ENCODE measurements at regions not wholly inside any gene's neighbourhood (a gene's known extent, or its start where the extent isn't known, plus 50 kb on each side); places are given as distances from the start of the nearest gene placed in this dataset.

DNA sequence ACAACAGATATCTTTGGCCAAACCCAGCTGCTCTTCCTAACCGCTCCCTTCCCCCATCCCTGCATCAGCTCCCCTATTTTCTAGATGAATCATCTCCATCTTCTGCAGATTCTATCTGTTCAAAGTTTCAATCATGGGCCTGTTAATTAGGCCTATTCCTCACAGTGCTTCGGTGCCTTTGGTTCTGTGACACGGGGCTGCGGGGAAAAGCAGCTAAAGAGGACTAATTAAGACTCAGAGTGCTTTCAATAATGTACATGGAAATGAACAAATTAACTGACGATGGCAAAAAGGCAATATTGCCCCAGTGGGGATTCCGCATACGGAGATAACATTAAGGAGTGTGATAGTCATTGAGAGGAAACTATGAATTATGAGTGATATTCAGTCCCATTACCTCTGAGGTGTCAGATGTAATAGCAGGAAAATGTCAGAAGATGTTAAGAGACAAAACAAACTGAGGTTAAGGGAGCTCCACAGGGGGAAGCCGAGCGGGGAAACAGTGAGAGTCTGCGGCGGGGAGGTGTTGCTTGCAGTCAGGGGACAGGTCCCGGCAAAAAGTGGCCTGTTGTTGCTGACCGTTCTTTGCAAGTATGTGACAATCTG, 716.9 kb downstream of the TYW1 start:
- Histone ChIP-seq H3K79me2 (ENCODE audit: insufficient read depth) (no peaks in the 10 kb centered on the region), H3K27me3 (replicated peaks; ENCODE audit: insufficient read depth) (no peaks in the 10 kb centered on the region), H3K27ac (no peak overlapping the region), H3K9ac (no peak overlapping the region), H3K4me1 (ENCODE audit: insufficient read depth) (no peaks in the 10 kb centered on the region), H4K20me1 (ENCODE audit: insufficient read depth) (no peaks in the 10 kb centered on the region), H3K4me2 (ENCODE audit: unreplicated experiment) (no peak overlapping the region), H3K36me3 (ENCODE audit: low read depth) (no peaks in the 10 kb centered on the region), H3K9me3 (ENCODE audit: low read depth) (no peaks in the 10 kb centered on the region), H3F3A (ENCODE audit: insufficient read depth) (no peaks in the 10 kb centered on the region), H3K9me2 (ENCODE audit: insufficient read depth) (no peaks in the 10 kb centered on the region), H3K4me3 (no peak overlapping the region), H2AFZ (no peak overlapping the region)
- TF ChIP-seq EZH2 (IDR thresholded peaks at IDR 0.05; ENCODE audit: insufficient read depth, poor library complexity, severe bottlenecking) = no peak
- TF ChIP-seq EZH2phosphoT487 (IDR thresholded peaks at IDR 0.05; ENCODE audit: insufficient read depth, low read depth) = no peak
- no peak for DNase-seq
- 49% methylated on average over 13 of the region's 13 CpGs for WGBS, 2 experiments (ENCODE audit: low coverage in 1 of 2, low lambda C conversion rate in 2 of 2, missing lambda C conversion rate in 2 of 2)
- in situ Hi-C loops (cut with MboI) = no loop called here

DNA sequence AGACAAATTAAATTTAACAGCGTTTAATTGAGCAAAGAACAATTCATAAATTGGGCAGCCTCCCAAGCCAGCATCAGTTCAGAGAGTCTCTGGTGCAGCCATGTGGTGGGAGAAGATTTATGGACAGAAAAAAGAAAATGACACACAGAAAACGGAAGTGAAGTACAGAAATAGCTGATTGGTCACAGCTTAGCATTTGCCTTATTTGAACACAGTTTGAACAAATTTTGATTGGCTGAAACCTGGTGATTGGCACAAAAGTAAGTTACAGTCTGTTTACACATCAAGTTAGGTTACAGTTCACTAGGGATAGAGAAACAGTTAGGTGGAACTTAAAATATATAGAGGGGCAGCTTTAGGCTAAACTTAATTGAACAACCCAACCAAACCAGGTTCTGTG, 720.1 kb downstream of the TYW1 start:
- WGBS, 2 experiments (ENCODE audit: low coverage in 1 of 2, low lambda C conversion rate in 2 of 2, missing lambda C conversion rate in 2 of 2) = 12 to 13% methylated on average over 2 of the region's 2 CpGs
- Histone ChIP-seq H3K9me2 (ENCODE audit: insufficient read depth) (no peaks in the 10 kb centered on the region), H3K4me1 (ENCODE audit: insufficient read depth) (no peaks in the 10 kb centered on the region), H3K36me3 (ENCODE audit: low read depth) (no peaks in the 10 kb centered on the region), H3K4me2 (ENCODE audit: unreplicated experiment) (no peak overlapping the region), H3K27ac (no peak overlapping the region), H4K20me1 (ENCODE audit: insufficient read depth) (no peaks in the 10 kb centered on the region), H3K79me2 (ENCODE audit: insufficient read depth) (no peaks in the 10 kb centered on the region), H3K27me3 (replicated peaks; ENCODE audit: insufficient read depth) (no peaks in the 10 kb centered on the region), H3K9ac (no peak overlapping the region), H3F3A (ENCODE audit: insufficient read depth) (no peaks in the 10 kb centered on the region), H3K9me3 (ENCODE audit: low read depth) (no peaks in the 10 kb centered on the region), H3K4me3 (no peak overlapping the region), H2AFZ (no peak overlapping the region)
- DNase-seq = no peak
- TF ChIP-seq EZH2phosphoT487 (IDR thresholded peaks at IDR 0.05; ENCODE audit: insufficient read depth, low read depth) (no peak), EZH2 (IDR thresholded peaks at IDR 0.05; ENCODE audit: insufficient read depth, poor library complexity, severe bottlenecking) (no peak)
- in situ Hi-C loops (cut with MboI) = no loop called here

DNA sequence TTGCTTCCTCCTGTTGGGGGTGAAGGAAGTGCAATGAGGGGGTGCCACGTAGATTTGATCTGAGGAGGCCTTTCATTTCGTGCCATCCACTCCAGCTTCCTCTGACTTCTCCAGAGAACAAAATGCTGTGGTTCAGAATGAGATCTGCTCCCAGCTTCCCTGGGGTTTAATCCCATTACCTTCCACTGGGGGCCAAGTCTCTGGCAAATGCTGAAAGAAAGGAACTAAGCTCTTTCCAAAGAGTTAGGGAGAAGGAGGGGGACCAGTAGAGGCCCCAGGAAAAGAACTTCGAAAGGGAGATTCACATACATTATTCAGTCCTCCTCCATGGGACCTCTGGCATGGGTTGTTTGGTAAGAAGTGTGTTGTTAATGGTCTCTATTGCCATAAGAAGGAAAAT, 727.0 kb downstream of the TYW1 start:
- Histone ChIP-seq H4K20me1 (ENCODE audit: insufficient read depth) (no peaks in the 10 kb centered on the region), H2AFZ (no peak overlapping the region), H3F3A (ENCODE audit: insufficient read depth) (no peaks in the 10 kb centered on the region), H3K9me2 (ENCODE audit: insufficient read depth) (no peaks in the 10 kb centered on the region), H3K4me3 (no peak overlapping the region), H3K27me3 (replicated peaks; ENCODE audit: insufficient read depth) (no peaks in the 10 kb centered on the region), H3K4me2 (ENCODE audit: unreplicated experiment) (no peak overlapping the region), H3K79me2 (ENCODE audit: insufficient read depth) (no peaks in the 10 kb centered on the region), H3K4me1 (ENCODE audit: insufficient read depth) (no peaks in the 10 kb centered on the region), H3K27ac (no peak overlapping the region), H3K9me3 (ENCODE audit: low read depth) (no peaks in the 10 kb centered on the region), H3K36me3 (ENCODE audit: low read depth) (no peaks in the 10 kb centered on the region), H3K9ac (no peak overlapping the region)
- in situ Hi-C loops (cut with MboI) = no loop called here
- no peak for DNase-seq
- TF ChIP-seq EZH2 (IDR thresholded peaks at IDR 0.05; ENCODE audit: insufficient read depth, poor library complexity, severe bottlenecking) (no peak), EZH2phosphoT487 (IDR thresholded peaks at IDR 0.05; ENCODE audit: insufficient read depth, low read depth) (no peak)
- WGBS, 2 experiments (ENCODE audit: low coverage in 1 of 2, low lambda C conversion rate in 2 of 2, missing lambda C conversion rate in 2 of 2) = 0% methylated on average over 3 of the region's 3 CpGs

DNA sequence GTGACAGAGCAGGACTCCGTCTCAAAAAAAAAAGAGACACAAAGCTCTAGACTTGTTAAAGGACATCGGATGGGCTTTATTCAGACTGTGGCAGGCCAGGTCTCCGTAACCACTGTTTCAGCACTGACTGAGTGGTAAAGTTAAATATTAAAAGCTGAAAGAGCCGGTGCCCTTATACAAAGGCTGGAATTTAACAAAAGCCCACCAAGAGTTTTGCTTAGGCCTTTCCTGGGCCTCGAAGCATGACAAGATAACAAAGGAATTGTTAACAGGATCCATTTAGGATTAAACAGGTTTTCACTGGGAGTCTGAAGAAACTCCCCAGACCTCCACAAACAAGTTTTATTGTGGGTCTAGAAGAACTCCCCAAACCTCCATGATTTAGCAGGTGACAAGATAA, 727.8 kb downstream of the TYW1 start:
- TF ChIP-seq EZH2phosphoT487 (IDR thresholded peaks at IDR 0.05; ENCODE audit: insufficient read depth, low read depth) (no peak), EZH2 (IDR thresholded peaks at IDR 0.05; ENCODE audit: insufficient read depth, poor library complexity, severe bottlenecking) (no peak)
- 33 to 34% methylated on average over 5 of the region's 5 CpGs for WGBS, 2 experiments (ENCODE audit: low coverage in 1 of 2, low lambda C conversion rate in 2 of 2, missing lambda C conversion rate in 2 of 2)
- no peaks in the 10 kb centered on the region for H3K4me1 ChIP-seq (ENCODE audit: insufficient read depth)
- H2AFZ ChIP-seq = no peak overlapping the region
- no peaks in the 10 kb centered on the region for H3K36me3 ChIP-seq (ENCODE audit: low read depth)
- no peak overlapping the region for H3K27ac ChIP-seq
- no peak for DNase-seq
- no peaks in the 10 kb centered on the region for H3K9me2 ChIP-seq (ENCODE audit: insufficient read depth)
- H3K4me2 ChIP-seq (ENCODE audit: unreplicated experiment) = no peak overlapping the region
- no peak overlapping the region for H3K4me3 ChIP-seq
- H3F3A ChIP-seq (ENCODE audit: insufficient read depth) = no peaks in the 10 kb centered on the region
- no peaks in the 10 kb centered on the region for H3K9me3 ChIP-seq (ENCODE audit: low read depth)
- in situ Hi-C loops (cut with MboI) = no loop called here
- H3K27me3 ChIP-seq (replicated peaks; ENCODE audit: insufficient read depth) = no peaks in the 10 kb centered on the region
- H3K9ac ChIP-seq = no peak overlapping the region
- H4K20me1 ChIP-seq (ENCODE audit: insufficient read depth) = no peaks in the 10 kb centered on the region
- no peaks in the 10 kb centered on the region for H3K79me2 ChIP-seq (ENCODE audit: insufficient read depth)

DNA sequence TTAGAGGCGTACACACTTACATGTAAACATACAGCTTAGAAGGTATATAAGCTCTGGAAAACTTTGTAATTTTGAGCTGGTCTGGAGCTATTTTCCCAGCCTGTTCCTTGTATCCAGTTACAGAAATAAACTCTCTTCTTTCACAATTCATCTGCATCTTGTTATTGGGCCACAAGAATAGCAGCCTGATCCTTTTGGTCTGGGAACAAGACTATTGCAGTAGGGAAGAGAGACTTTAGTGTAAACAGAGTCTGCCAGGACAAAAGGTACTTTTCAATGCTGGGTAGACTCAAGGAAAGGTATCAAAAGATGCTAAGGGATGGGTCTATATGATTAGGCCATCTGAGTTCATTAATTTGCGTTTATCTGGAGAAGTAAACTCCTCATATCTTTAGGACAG, 728.3 kb downstream of the TYW1 start:
- Histone ChIP-seq H3K79me2 (ENCODE audit: insufficient read depth) (no peaks in the 10 kb centered on the region), H3K9me2 (ENCODE audit: insufficient read depth) (no peaks in the 10 kb centered on the region), H3K36me3 (ENCODE audit: low read depth) (no peaks in the 10 kb centered on the region), H2AFZ (no peak overlapping the region), H3K4me2 (ENCODE audit: unreplicated experiment) (no peak overlapping the region), H3K4me1 (ENCODE audit: insufficient read depth) (no peaks in the 10 kb centered on the region), H4K20me1 (ENCODE audit: insufficient read depth) (no peaks in the 10 kb centered on the region), H3K4me3 (no peak overlapping the region), H3K27ac (no peak overlapping the region), H3K27me3 (replicated peaks; ENCODE audit: insufficient read depth) (no peaks in the 10 kb centered on the region), H3K9me3 (ENCODE audit: low read depth) (no peaks in the 10 kb centered on the region), H3K9ac (no peak overlapping the region), H3F3A (ENCODE audit: insufficient read depth) (no peaks in the 10 kb centered on the region)
- TF ChIP-seq EZH2phosphoT487 (IDR thresholded peaks at IDR 0.05; ENCODE audit: insufficient read depth, low read depth) = no peak
- no peak for TF ChIP-seq EZH2 (IDR thresholded peaks at IDR 0.05; ENCODE audit: insufficient read depth, poor library complexity, severe bottlenecking)
- in situ Hi-C loops (cut with MboI) = no loop called here
- WGBS, 2 experiments (ENCODE audit: low coverage in 1 of 2, low lambda C conversion rate in 2 of 2, missing lambda C conversion rate in 2 of 2) = 23 to 25% methylated on average over 2 of the region's 2 CpGs
- DNase-seq = no peak

Data from GM23248 (cell line).